Mammary epithelial cell (primary cell): ENCODE measurements at regions not wholly inside any gene's neighbourhood (a gene's known extent, or its start where the extent isn't known, plus 50 kb on each side); places are given as distances from the start of the nearest gene placed in this dataset.

Source experiments
- EZH2 ChIP-seq: IDR thresholded peaks from 2 replicates; pipeline ENCODE4 v1.6.1; 2012; ENCODE audit warnings: low read length, inconsistent platforms, borderline replicate concordance
- TF ChIP-seq, protein P1 (sequence below), 2 donors: IDR thresholded peaks in 1 of 2; conservative IDR thresholded peaks in 1 of 2; 2 replicates each; pipeline ENCODE4 v1.5.1; 2011 to 2012; ENCODE audit warnings: inconsistent platforms in 2 of 2, low read length in 2 of 2, mild to moderate bottlenecking in 2 of 2, control low read depth in 1 of 2, low read depth in 1 of 2; ENCODE audit not compliant: insufficient read depth in 1 of 2; ENCODE audit errors: extremely low read depth in 1 of 2

DNA sequence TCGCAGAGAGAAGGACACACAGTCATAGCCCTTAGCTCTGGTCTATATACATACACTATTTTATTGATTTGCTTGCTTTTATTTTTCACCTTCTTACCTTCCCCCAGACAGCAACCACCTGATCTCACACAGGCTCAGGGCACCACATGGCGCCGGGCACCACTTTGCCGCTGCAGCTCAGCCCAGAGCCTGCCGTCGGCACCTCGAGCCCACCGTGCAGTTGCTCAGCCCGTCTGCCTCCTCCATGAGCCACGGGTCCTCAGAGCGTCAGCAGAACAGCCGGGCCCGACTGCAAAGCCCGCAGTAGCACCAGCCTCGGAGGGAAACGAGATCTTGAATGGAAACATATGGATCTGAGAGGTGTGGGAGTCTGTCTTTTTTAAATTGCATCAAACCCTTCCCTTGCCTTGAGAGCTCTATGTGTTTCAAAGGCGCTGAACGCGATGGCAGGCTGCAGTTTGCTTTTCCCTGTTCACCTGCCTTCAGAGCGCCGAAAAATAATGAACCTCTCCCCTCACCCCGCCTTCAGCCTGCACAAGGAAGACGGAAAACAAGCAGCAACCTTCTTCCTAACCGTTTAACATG lies 505.4 kb downstream of the MN1 start:
- TF ChIP-seq, protein P1, sequence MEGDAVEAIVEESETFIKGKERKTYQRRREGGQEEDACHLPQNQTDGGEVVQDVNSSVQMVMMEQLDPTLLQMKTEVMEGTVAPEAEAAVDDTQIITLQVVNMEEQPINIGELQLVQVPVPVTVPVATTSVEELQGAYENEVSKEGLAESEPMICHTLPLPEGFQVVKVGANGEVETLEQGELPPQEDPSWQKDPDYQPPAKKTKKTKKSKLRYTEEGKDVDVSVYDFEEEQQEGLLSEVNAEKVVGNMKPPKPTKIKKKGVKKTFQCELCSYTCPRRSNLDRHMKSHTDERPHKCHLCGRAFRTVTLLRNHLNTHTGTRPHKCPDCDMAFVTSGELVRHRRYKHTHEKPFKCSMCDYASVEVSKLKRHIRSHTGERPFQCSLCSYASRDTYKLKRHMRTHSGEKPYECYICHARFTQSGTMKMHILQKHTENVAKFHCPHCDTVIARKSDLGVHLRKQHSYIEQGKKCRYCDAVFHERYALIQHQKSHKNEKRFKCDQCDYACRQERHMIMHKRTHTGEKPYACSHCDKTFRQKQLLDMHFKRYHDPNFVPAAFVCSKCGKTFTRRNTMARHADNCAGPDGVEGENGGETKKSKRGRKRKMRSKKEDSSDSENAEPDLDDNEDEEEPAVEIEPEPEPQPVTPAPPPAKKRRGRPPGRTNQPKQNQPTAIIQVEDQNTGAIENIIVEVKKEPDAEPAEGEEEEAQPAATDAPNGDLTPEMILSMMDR (conservative IDR thresholded peaks at IDR 0.05 in 1 of 2, IDR thresholded peaks at IDR 0.05 in 1 of 2; ENCODE audit: extremely low read depth in 1 of 2, insufficient read depth in 1 of 2, low read depth in 1 of 2, low read length in 2 of 2) = no peak
- TF ChIP-seq EZH2 = no peak
